ENCODE measurements at regions not wholly inside any gene's neighbourhood (a gene's known extent, or its start where the extent isn't known, plus 50 kb on each side); places are given as distances from the start of the nearest gene placed in this dataset.

DNA sequence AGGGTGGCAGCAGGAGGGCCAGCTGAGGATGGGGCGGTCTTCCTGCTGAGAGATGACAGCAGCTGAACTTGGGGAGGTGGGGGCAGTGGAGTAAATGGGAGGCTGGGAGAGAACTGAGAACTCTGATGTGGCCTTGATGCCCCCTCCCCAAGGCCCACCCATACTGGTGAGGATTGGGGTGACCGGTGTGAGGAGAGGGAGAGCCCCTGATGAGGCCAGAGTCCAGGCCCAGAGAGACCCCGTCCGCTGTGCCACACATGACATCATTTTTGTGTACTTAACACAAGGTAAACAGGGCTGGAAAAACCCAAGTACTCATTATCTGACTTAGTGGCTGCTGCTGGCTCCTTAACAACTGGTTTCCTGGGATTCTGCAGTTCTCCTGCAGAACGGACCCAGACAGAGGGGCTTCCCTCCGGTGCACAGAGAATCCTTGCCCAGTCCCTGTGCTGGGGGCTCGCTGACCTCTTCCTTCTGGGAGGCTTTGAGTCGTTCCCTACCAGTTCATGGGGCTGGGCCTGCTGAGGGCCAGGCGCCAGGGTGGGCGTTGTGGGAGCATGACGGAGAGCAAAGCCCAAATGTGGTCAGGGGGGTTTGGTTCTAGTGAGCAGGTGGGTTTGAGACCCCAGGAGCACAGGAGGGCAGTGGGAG, 207.6 kb downstream of the RAB11FIP4 start:
- TF ChIP-seq, protein P1, sequence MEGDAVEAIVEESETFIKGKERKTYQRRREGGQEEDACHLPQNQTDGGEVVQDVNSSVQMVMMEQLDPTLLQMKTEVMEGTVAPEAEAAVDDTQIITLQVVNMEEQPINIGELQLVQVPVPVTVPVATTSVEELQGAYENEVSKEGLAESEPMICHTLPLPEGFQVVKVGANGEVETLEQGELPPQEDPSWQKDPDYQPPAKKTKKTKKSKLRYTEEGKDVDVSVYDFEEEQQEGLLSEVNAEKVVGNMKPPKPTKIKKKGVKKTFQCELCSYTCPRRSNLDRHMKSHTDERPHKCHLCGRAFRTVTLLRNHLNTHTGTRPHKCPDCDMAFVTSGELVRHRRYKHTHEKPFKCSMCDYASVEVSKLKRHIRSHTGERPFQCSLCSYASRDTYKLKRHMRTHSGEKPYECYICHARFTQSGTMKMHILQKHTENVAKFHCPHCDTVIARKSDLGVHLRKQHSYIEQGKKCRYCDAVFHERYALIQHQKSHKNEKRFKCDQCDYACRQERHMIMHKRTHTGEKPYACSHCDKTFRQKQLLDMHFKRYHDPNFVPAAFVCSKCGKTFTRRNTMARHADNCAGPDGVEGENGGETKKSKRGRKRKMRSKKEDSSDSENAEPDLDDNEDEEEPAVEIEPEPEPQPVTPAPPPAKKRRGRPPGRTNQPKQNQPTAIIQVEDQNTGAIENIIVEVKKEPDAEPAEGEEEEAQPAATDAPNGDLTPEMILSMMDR (IDR thresholded peaks at IDR 0.05), result no peak
- TF ChIP-seq POLR2A (IDR thresholded peaks at IDR 0.05) (no peak), POLR2AphosphoS5 (IDR thresholded peaks at IDR 0.05) (no peak)

Data from stomach (tissue), 4 donors.